M059J (cell line): ENCODE measurements at regions not wholly inside any gene's neighbourhood (a gene's known extent, or its start where the extent isn't known, plus 50 kb on each side); places are given as distances from the start of the nearest gene placed in this dataset.
"Not testable (repeated sequence)": the region's sequence is repeated elsewhere in the genome, so short reads cannot be mapped to it uniquely, and the experiment has no call there.

Source experiments
- DNase-seq: peaks from one replicate; pipeline ENCODE4 v3.0.0-alpha.2; 2012; ENCODE audit warnings: low read depth

GRCh38 chr11:98365190-98365589 lies 655.6 kb upstream of the CNTN5 start:
- no peak for DNase-seq

- no peak for DNase-seq
Observed at GRCh38 chr11:98365941-98366340, 654.8 kb upstream of the CNTN5 start.

- no peak for DNase-seq
Observed at GRCh38 chr11:98390391-98390790, 630.4 kb upstream of the CNTN5 start.

GRCh38 chr11:98394500-98394899 lies 626.2 kb upstream of the CNTN5 start:
- DNase-seq, result not testable (repeated sequence)

GRCh38 chr11:98398508-98398907 lies 622.2 kb upstream of the CNTN5 start:
- no peak for DNase-seq

GRCh38 chr11:98409069-98409468 lies 611.7 kb upstream of the CNTN5 start:
- no peak for DNase-seq

GRCh38 chr11:98411777-98412176 lies 609.0 kb upstream of the CNTN5 start:
- no peak for DNase-seq

GRCh38 chr11:98417256-98417755 lies 603.4 kb upstream of the CNTN5 start:
- DNase-seq, result no peak

GRCh38 chr11:98423933-98424332 lies 596.8 kb upstream of the CNTN5 start:
- peak; percentile 3 for DNase-seq

- DNase-seq, result not testable (repeated sequence)
Observed at GRCh38 chr11:98424773-98425172, 596.0 kb upstream of the CNTN5 start.

- no peak for DNase-seq
Observed at GRCh38 chr11:98431463-98432359, 589.0 kb upstream of the CNTN5 start.

GRCh38 chr11:98434296-98434695 lies 586.5 kb upstream of the CNTN5 start:
- DNase-seq, result no peak

GRCh38 chr11:98453378-98453777 lies 567.4 kb upstream of the CNTN5 start:
- no peak for DNase-seq

GRCh38 chr11:98455500-98456307 lies 565.0 kb upstream of the CNTN5 start:
- no peak for DNase-seq

- DNase-seq, result no peak
Observed at GRCh38 chr11:98456308-98456680, 564.5 kb upstream of the CNTN5 start.

GRCh38 chr11:98495016-98495415 lies 525.7 kb upstream of the CNTN5 start:
- no peak for DNase-seq

GRCh38 chr11:98495601-98496000 lies 525.1 kb upstream of the CNTN5 start:
- no peak for DNase-seq

GRCh38 chr11:98507208-98507607 lies 513.5 kb upstream of the CNTN5 start:
- no peak for DNase-seq

- DNase-seq, result no peak
Observed at GRCh38 chr11:98512938-98513337, 507.8 kb upstream of the CNTN5 start.

- peak; percentile 7 for DNase-seq
Observed at GRCh38 chr11:98531576-98531975, 489.2 kb upstream of the CNTN5 start.

GRCh38 chr11:98536023-98536422 lies 484.7 kb upstream of the CNTN5 start:
- no peak for DNase-seq

- not testable (repeated sequence) for DNase-seq
Observed at GRCh38 chr11:98538358-98538757, 482.4 kb upstream of the CNTN5 start.
